Brain microvascular endothelial cell (primary cell): ENCODE measurements at regions not wholly inside any gene's neighbourhood (a gene's known extent, or its start where the extent isn't known, plus 50 kb on each side); places are given as distances from the start of the nearest gene placed in this dataset.

ENCODE experiments used
- DNase-seq: peaks from one replicate; pipeline ENCODE4 v3.0.0-alpha.2; 2020
- H3K27ac ChIP-seq: fragments of 250-450 bp; sonication (Bioruptor Pico); 2 replicates; pipeline ENCODE4 v1.5.1; 2020; ENCODE audit warnings: mild to moderate bottlenecking, moderate library complexity
- H3K27me3 ChIP-seq: fragments of 250-450 bp; sonication (Bioruptor Pico); replicated peaks from 2 replicates; pipeline ENCODE4 v1.5.1; 2020; ENCODE audit warnings: mild to moderate bottlenecking
- H3K36me3 ChIP-seq: fragments of 250-450 bp; sonication (Bioruptor Pico); replicated peaks from 2 replicates; pipeline ENCODE4 v1.5.1; 2020; ENCODE audit warnings: mild to moderate bottlenecking
- H3K4me3 ChIP-seq: 2 replicates; pipeline ENCODE4 v1.5.1; 2011; ENCODE audit warnings: low read depth, mild to moderate bottlenecking, control low read depth, low read length, moderate library complexity
- in situ Hi-C: cut with HindIII; loops from 2 replicates; pipeline ENCODE4 v1.10.0; 2017; ENCODE audit warnings: low sequenced_read_pairs, low pct_ligation_motif_present
- TF ChIP-seq, protein P1 (sequence below): IDR thresholded peaks from 2 replicates; pipeline ENCODE4 v1.5.1; 2011; ENCODE audit warnings: low read depth, mild to moderate bottlenecking, moderate library complexity, low read length, control low read depth, inconsistent platforms; ENCODE audit errors: missing control alignments

DNA sequence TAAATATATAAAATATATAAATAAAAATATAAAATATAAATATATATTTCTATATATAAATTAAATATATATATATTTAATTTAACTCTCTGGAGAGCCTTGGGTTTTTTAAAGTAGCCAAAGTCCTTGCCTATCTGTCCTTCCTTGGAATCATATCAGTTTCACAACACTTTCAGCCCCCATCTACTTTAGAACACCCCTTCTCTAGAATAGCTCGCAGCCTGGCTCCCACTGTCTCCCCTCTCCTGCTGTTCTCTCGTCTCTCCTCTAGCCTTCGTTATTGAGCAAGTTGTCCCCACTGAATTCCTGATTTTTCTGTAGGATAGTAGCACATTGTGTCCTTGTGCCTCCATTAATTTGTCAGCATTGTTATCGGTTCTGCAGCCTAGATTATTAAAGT lies 677.0 kb downstream of the RNF144A start:
- in situ Hi-C loops, result no loop called here
- no peaks in the 10 kb centered on the region for H3K36me3 ChIP-seq
- no peak overlapping the region for H3K4me3 ChIP-seq
- DNase-seq, result no peak
- no peaks in the 10 kb centered on the region for H3K27me3 ChIP-seq
- no peak overlapping the region for H3K27ac ChIP-seq
- TF ChIP-seq, protein P1, sequence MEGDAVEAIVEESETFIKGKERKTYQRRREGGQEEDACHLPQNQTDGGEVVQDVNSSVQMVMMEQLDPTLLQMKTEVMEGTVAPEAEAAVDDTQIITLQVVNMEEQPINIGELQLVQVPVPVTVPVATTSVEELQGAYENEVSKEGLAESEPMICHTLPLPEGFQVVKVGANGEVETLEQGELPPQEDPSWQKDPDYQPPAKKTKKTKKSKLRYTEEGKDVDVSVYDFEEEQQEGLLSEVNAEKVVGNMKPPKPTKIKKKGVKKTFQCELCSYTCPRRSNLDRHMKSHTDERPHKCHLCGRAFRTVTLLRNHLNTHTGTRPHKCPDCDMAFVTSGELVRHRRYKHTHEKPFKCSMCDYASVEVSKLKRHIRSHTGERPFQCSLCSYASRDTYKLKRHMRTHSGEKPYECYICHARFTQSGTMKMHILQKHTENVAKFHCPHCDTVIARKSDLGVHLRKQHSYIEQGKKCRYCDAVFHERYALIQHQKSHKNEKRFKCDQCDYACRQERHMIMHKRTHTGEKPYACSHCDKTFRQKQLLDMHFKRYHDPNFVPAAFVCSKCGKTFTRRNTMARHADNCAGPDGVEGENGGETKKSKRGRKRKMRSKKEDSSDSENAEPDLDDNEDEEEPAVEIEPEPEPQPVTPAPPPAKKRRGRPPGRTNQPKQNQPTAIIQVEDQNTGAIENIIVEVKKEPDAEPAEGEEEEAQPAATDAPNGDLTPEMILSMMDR, result no peak

DNA sequence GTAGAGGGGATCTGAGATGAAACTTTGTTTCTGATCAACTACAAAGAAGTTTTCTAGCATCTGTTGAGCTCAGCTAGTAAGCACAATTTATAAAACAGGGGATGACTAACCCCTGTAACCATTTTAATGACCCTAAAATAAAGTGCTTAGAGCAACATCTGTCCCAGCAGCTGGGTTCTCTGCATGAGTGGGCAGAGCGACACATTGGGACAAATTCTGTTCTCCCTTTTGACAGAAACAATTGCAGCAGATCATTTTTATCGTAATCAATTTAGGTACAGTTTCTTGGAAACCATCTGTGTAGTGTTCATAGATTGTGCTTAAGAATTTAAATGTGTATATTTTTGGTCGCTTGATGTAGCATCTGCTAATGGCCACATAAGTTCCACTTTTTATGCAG lies 678.0 kb downstream of the RNF144A start:
- in situ Hi-C loops, result no loop called here
- TF ChIP-seq, protein P1, result no peak
- DNase-seq, result no peak
- H3K27ac ChIP-seq, result no peak overlapping the region
- no peaks in the 10 kb centered on the region for H3K36me3 ChIP-seq
- no peak overlapping the region for H3K4me3 ChIP-seq
- no peaks in the 10 kb centered on the region for H3K27me3 ChIP-seq

DNA sequence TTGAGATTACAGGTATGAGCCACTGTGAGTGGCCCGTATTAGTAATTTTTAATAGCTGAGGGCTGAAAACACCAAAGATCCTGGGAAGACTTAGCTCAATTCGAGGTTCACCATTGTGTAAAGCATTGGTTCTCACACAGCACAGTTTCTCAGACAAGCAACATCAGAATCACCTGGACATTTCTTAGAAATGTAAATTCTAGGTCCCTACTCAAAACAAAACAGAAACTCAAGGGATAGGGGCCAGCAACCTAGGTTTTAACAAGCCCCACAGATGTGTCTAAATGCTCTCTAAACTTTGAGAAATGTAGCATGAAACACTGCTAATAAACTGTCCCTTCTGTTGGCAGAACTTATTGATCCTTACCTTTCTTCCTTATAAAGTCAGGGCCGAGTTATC lies 681.2 kb downstream of the RNF144A start:
- in situ Hi-C loops, result no loop called here

DNA sequence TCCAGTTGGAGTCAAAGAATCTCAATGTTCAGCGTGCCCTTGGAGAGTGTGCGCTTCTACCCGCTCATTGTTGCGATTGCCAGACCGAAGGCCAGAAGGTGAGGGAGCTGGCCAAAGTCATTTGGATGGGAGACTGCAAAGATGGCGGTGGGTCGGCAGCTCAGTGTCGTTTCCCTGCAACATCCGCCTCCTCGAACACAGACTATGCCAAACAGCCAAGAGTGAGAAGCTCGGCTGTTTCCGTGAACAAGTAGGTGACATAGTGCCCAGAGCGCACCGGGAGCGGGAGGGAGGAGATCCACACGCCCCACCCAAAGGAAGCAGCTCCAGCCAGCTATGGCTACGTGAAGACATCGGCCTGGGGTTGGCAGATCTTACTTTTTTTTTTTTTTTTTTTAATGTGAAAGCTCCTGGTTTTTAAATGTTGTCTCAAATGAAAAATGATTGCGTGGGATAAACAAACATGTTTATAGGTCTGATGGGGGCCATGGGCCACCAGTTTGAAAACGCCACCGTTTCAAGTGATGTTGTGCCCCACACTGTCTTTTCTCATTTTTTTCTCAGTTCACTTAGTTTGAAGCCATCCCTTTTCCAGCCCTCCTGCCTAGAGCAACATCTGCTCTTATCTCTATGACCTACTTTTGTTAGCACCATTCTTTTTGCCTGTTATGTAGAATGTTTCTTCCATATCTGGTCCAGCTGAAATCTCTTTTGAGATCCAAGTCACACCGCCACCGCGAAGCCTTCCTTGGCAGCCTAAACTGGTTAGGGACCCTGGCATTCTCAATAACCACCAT lies 682.4 kb downstream of the RNF144A start:
- Histone ChIP-seq H3K36me3 (no peaks in the 10 kb centered on the region), H3K27me3 (no peaks in the 10 kb centered on the region), H3K4me3 (no peak overlapping the region), H3K27ac (no peak overlapping the region)
- in situ Hi-C loops, result no loop called here
- TF ChIP-seq, protein P1, result no peak
- no peak for DNase-seq

More for the DNA sequence above, 681.2 kb downstream of the RNF144A start:
- Histone ChIP-seq H3K27ac (no peak overlapping the region), H3K27me3 (no peaks in the 10 kb centered on the region), H3K36me3 (no peaks in the 10 kb centered on the region), H3K4me3 (no peak overlapping the region)
- no peak for DNase-seq
- TF ChIP-seq, protein P1, result no peak

- Histone ChIP-seq H3K36me3 (no peaks in the 10 kb centered on the region), H3K27ac (no peak overlapping the region), H3K27me3 (no peaks in the 10 kb centered on the region), H3K4me3 (no peak overlapping the region)
- TF ChIP-seq, protein P1, result no peak
- no peak for DNase-seq
- in situ Hi-C loops, result no loop called here
Measured at GRCh38 chr2:7601990-7602389, 684.8 kb downstream of the RNF144A start.

GRCh38 chr2:7604456-7604855 lies 687.2 kb downstream of the RNF144A start:
- in situ Hi-C loops, result no loop called here
- Histone ChIP-seq H3K4me3 (no peak overlapping the region), H3K27me3 (no peaks in the 10 kb centered on the region), H3K27ac (no peak overlapping the region), H3K36me3 (no peaks in the 10 kb centered on the region)
- DNase-seq, result peak; percentile 11
- TF ChIP-seq, protein P1, result no peak
